ENCODE measurements at regions not wholly inside any gene's neighbourhood (a gene's known extent, or its start where the extent isn't known, plus 50 kb on each side); places are given as distances from the start of the nearest gene placed in this dataset.

DNA sequence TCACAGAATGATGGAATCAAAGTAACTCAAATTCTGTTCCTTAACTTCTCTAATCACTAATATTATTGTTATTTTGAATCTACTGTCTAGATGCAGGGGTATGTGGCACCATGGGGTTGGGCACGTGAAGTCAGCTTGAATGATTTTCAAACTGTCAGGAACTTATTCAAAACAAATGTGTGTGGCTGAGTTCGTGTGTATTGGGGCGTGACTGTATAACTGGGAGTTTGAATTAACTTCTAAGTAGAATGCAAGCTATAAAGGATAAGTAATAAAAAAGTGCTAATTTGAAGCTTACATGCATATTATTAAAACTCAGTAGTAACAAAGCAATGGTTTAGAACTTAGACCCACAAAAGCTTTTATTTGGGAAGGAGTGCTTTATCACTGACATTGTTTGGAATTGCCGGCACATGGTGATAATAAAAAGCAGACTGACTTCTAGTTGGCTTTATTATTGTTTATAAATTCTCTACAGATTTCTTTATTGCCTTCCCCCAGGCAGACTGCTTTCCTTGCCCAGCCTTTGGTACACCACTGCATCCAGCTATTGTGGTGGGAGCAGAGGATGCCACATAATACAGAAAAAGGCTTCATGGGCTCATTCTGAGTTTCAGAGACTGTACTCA, 84.3 kb downstream of the TENT5C start:
- peaks cover 0 to 20% of the 10 kb centered on the region in 2 donors for H3K4me1 ChIP-seq
- intact Hi-C loops (cut with DNase I): no loop called here
- no peaks in the 10 kb centered on the region for H3K27me3 ChIP-seq
- H3K27ac ChIP-seq: no peak overlapping the region
- no peak for TF ChIP-seq CTCF (IDR thresholded peaks at IDR 0.05)
- no peak overlapping the region for H3K4me3 ChIP-seq
- no peak for DNase-seq (ENCODE audit: low spot score in 2 of 2)
- H3K9me3 ChIP-seq: no peaks in the 10 kb centered on the region
- no peaks in the 10 kb centered on the region for H3K36me3 ChIP-seq

DNA sequence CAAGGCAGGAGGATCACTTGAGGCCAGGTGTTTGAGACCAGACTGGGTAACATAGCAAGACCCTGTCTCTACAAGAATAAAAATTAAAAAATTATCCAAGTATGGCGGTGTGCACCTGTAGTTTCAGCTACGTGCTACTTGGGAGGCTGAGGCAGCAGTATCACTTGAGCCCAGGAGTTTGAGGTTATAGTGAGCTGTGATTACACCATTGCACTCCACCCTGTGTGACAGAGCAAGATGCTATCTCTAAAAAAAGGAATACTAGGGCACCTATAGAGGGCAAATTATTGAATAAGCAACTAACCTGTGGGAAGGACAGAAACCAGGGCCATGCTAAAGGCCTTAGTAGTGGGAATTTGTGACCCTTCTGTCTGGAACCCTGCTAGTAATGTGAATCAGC, 86.1 kb downstream of the TENT5C start:
- Histone ChIP-seq H3K4me1 (peaks cover 6 to 22% of the 10 kb centered on the region in 2 donors), H3K4me3 (no peak overlapping the region), H3K9me3 (no peaks in the 10 kb centered on the region), H3K27ac (no peak overlapping the region), H3K27me3 (no peaks in the 10 kb centered on the region), H3K36me3 (no peaks in the 10 kb centered on the region)
- no peak for DNase-seq (ENCODE audit: low spot score in 2 of 2)
- intact Hi-C loops (cut with DNase I): no loop called here
- no peak for TF ChIP-seq CTCF (IDR thresholded peaks at IDR 0.05)

DNA sequence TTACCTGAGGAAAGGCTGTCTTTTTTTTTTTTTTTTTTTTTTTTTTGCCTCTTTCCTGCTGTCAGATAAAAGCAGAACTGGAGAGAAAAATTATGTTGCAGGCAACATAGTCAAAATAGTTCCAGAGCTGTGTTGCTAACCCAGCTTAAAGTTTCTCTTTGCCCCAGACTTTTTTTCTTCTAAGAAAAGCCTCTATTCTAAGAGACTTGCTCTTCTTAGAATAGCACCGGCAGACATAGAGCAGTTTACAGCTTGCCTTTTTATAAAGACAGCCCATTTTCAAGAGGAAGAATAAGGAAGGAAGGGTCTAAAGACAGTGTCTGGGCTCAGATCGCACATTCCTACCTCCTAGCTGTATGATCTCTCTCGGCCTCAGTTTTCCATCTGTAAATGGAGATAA, 88.7 kb downstream of the TENT5C start:
- Histone ChIP-seq H3K9me3 (no peaks in the 10 kb centered on the region), H3K27ac (peak overlapping the region; percentile 88), H3K36me3 (no peaks in the 10 kb centered on the region), H3K4me3 (no peak overlapping the region), H3K27me3 (no peaks in the 10 kb centered on the region), H3K4me1 (peaks cover 12 to 35% of the 10 kb centered on the region in 2 donors)
- no peak for DNase-seq (ENCODE audit: low spot score in 2 of 2)
- intact Hi-C loops (cut with DNase I): no loop called here
- TF ChIP-seq CTCF (IDR thresholded peaks at IDR 0.05): no peak

DNA sequence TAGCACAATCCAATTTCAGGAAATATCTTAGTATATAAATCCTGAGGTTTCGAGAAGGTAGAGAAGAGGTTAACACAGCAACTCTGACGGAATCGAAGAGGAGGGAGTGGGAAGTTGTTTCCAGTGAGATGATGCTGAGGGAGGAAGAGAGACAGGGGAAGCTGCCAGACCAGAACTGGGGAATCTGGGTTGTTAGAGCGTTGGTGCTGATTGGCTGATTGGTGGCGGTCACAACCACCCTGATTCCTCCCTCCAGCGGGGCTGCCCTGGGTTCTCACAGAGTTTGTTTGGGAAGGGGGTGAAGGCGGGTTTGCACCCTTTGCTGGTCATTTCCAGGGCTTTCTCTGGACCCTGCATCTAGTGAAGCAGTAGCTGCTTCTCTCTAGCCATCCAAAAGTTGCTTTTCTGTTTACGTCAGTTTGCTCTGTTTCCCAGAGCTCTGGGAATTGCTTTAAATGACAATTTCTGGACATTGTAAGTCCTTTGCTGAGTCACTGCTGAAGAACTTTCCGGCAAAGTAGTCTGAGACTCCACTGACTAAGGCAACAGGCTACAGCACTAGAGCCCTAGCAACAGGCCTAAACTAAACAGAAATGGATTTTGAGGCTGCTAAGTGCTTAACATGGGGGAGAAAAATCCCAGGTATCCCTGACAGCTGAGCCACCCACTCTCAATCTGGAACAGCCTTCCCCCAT, 90.1 kb downstream of the TENT5C start:
- intact Hi-C loops (cut with DNase I): loop anchor here (1.0 to 5.0 kb wide), 3 partner anchors 56 to 126 kb away; partner anchors contain the start of gene TENT5C
- Histone ChIP-seq H3K27ac (peak overlapping the region; percentile 88), H3K9me3 (no peaks in the 10 kb centered on the region), H3K36me3 (no peaks in the 10 kb centered on the region), H3K4me1 (peaks cover 12 to 35% of the 10 kb centered on the region in 2 donors), H3K27me3 (no peaks in the 10 kb centered on the region), H3K4me3 (peak overlapping the region in 1 of 2 donors; percentile 52)
- TF ChIP-seq CTCF (IDR thresholded peaks at IDR 0.05): no peak
- DNase-seq (ENCODE audit: low spot score in 2 of 2): peak in 1 of 2 donors; percentile 88

GRCh38 chr1:117696561-117696960, 90.7 kb downstream of the TENT5C start:
- intact Hi-C loops (cut with DNase I): loop anchor here (1.0 to 5.0 kb wide), 3 partner anchors 56 to 126 kb away; partner anchors contain the start of gene TENT5C
- H3K4me3 ChIP-seq: no peak overlapping the region
- no peaks in the 10 kb centered on the region for H3K27me3 ChIP-seq
- H3K9me3 ChIP-seq: no peaks in the 10 kb centered on the region
- DNase-seq (ENCODE audit: low spot score in 2 of 2): no peak
- H3K27ac ChIP-seq: peak overlapping the region; percentile 88
- no peak for TF ChIP-seq CTCF (IDR thresholded peaks at IDR 0.05)
- no peaks in the 10 kb centered on the region for H3K36me3 ChIP-seq
- peaks cover 12 to 35% of the 10 kb centered on the region in 2 donors for H3K4me1 ChIP-seq
